ENCODE measurements at regions not wholly inside any gene's neighbourhood (a gene's known extent, or its start where the extent isn't known, plus 50 kb on each side); places are given as distances from the start of the nearest gene placed in this dataset.

DNA sequence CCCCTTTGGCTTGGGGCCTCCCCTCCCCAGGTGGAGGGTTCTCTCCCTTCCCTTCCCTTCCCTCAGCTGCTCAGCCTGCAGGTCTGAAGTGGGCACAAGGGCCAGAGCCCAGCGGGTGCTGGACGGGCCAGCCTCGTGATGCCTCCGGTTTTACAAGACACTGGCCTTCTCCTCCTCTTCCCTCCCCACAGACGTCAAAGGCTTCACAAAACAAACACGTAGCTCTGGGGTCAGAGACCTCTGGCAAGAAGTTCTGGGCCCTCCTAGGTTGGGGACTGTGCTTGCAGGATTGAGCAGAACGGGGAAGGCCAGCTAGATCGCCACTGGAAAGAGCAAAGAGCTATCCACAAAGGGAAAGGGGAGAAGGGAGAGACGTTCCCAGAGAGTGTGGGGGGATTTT is 81.4 kb upstream of the TPM1 start:
- Histone ChIP-seq H3K9me3 (no peaks in the 10 kb centered on the region), H3K4me1 (peaks cover 0 to 28% of the 10 kb centered on the region in 2 donors), H3K27ac (no peak overlapping the region), H3K27me3 (no peaks in the 10 kb centered on the region), H3K4me3 (no peak overlapping the region), H3K36me3 (no peaks in the 10 kb centered on the region)
- TF ChIP-seq, protein P1, sequence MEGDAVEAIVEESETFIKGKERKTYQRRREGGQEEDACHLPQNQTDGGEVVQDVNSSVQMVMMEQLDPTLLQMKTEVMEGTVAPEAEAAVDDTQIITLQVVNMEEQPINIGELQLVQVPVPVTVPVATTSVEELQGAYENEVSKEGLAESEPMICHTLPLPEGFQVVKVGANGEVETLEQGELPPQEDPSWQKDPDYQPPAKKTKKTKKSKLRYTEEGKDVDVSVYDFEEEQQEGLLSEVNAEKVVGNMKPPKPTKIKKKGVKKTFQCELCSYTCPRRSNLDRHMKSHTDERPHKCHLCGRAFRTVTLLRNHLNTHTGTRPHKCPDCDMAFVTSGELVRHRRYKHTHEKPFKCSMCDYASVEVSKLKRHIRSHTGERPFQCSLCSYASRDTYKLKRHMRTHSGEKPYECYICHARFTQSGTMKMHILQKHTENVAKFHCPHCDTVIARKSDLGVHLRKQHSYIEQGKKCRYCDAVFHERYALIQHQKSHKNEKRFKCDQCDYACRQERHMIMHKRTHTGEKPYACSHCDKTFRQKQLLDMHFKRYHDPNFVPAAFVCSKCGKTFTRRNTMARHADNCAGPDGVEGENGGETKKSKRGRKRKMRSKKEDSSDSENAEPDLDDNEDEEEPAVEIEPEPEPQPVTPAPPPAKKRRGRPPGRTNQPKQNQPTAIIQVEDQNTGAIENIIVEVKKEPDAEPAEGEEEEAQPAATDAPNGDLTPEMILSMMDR (IDR thresholded peaks at IDR 0.05), result no peak
- no peak for DNase-seq (ENCODE audit: low spot score)

DNA sequence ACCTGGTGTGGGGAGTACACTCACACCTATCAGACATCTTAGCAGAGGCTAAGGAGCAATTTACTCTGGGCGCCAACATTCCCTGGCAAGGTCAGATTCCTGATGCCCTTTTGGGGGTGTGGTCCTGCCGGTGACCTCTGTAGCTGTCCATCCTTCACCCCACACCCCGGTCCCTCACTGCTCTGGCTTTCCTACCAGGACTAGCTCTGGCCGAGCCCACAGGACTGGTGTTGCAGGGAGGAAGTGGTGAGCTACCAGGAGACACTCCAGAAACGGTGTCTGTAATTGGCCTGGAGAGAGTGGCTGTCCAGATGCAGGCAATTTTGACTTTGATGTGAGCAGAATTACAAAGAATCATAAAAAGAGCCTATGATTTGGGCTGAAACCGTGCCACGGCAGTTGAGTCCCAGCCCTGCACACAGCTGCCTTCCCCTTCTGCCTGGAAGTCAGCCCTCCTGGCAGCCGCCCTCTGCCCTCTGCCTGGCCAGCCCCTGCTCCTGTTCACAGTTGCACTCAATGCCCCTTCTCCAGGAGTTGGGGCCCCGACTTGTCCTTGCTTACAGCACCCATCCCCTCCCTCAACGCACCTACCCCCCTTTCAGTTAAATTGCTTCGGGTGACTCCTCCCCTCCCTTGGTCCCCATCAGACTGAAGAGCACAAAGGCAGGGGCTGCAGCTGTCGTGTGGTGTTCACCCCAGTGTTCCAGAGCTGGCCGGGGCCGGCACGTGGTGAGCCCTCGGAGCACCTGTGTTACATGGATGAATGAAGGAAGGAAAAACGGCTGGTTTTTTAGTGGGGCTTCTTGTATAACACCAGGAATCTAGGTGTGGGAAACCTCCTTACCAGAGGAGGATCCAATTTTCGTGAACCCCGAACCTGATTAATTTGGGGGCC is 80.2 kb upstream of the TPM1 start:
- Histone ChIP-seq H3K4me1 (peaks cover 0 to 24% of the 10 kb centered on the region in 2 donors), H3K9me3 (no peaks in the 10 kb centered on the region), H3K36me3 (no peaks in the 10 kb centered on the region), H3K27ac (no peak overlapping the region), H3K4me3 (no peak overlapping the region), H3K27me3 (no peaks in the 10 kb centered on the region)
- no peak for DNase-seq (ENCODE audit: low spot score)
- TF ChIP-seq, protein P1 (IDR thresholded peaks at IDR 0.05), result no peak

DNA sequence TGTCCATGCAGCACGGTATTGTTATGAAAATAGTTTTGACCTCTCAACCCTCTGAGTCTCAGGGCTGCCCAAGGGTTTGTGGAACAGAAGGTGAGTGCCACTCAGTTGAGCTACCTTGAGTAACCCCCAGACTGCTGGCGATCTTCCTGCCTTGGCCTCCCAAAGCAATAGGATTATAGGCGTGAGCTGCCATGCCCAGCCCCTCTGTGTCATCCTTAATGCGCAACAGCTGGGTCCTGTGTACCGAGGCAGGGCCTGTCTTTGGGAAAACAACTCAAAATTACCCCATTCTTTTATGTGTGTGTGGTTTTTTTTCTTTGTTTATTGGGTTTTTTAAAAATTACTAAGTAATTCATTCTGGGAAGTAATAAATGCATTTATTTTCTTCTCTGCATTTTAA is 78.3 kb upstream of the TPM1 start:
- no peaks in the 10 kb centered on the region for H3K36me3 ChIP-seq
- DNase-seq (ENCODE audit: low spot score), result no peak
- no peak overlapping the region for H3K4me3 ChIP-seq
- H3K27me3 ChIP-seq, result no peaks in the 10 kb centered on the region
- TF ChIP-seq, protein P1 (IDR thresholded peaks at IDR 0.05), result no peak
- peaks cover 0 to 7% of the 10 kb centered on the region in 2 donors for H3K4me1 ChIP-seq
- H3K9me3 ChIP-seq, result no peaks in the 10 kb centered on the region
- H3K27ac ChIP-seq, result no peak overlapping the region

DNA sequence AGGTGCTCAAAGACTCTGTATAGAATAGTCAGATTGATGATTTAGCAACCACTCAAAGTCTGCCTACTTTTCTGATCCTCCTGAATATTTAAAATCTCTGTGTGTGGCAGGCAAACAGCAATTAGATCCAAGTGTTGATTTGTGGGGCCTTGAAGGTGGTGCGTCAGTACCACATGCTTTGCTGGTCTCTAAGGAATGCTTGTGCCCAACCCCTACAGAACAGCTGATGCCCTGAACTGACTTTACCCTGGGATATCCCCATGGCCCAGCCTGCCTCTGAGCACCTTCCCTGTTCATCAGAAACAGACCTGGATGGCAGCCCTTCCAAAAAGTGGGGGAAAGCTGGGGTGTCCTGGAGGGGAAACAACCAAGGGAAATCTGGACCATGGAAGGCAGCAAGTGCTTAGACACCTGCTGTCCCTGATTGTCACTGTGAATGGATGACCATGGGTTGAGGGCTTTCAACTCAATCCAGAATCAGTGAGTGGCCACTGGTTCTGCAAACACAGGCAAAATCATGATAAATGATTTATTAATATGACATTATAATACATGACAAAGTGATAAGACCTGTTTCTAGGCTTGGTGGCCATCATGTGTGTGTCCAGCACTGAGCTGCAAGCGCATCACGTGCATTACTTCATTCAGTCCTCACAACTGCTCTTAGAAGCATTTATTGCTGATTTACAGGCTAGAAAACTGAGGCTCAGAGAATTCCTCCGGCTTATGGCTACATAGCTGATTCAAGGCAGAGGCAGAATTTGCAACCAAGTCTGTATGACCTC is 76.1 kb upstream of the TPM1 start:
- Histone ChIP-seq H3K27ac (no peak overlapping the region), H3K9me3 (no peaks in the 10 kb centered on the region), H3K4me1 (peaks cover 0 to 7% of the 10 kb centered on the region in 2 donors), H3K36me3 (no peaks in the 10 kb centered on the region), H3K4me3 (no peak overlapping the region), H3K27me3 (no peaks in the 10 kb centered on the region)
- no peak for DNase-seq (ENCODE audit: low spot score)
- TF ChIP-seq, protein P1 (IDR thresholded peaks at IDR 0.05), result no peak

DNA sequence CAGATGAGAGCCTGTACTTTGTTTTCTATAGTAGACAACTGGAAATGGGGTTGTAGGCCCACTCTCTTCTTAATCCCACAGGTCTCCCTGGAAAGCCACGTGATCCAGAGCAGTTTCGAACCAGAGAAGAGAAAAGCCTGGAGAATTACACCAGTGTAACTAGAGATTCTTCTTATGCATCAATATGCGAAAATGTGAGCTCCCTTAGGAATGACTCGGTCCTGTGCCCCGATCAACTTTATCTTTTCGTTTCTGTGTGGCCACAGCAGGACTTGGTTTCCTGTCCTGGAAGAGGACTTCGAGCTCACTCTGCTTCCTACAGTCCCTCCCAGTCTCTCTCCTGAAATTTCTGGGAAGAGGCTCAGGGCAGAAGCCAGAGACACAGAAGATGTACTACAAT is 73.8 kb upstream of the TPM1 start:
- no peak overlapping the region for H3K4me3 ChIP-seq
- H3K27me3 ChIP-seq, result no peaks in the 10 kb centered on the region
- H3K9me3 ChIP-seq, result no peaks in the 10 kb centered on the region
- no peak overlapping the region for H3K27ac ChIP-seq
- TF ChIP-seq, protein P1 (IDR thresholded peaks at IDR 0.05), result no peak
- H3K36me3 ChIP-seq, result no peaks in the 10 kb centered on the region
- no peaks in the 10 kb centered on the region for H3K4me1 ChIP-seq
- DNase-seq (ENCODE audit: low spot score), result no peak

All from right atrium auricular region (tissue), 2 donors.